Right lobe of liver (tissue), 6 donors: ENCODE measurements at regions not wholly inside any gene's neighbourhood (a gene's known extent, or its start where the extent isn't known, plus 50 kb on each side); places are given as distances from the start of the nearest gene placed in this dataset.

Experiments
- ATAC-seq, 4 donors: fragments of 200-7000 bp; cut with Tn5 transposase; one replicate each; pipeline ENCODE4 v1.9.1; 2020; ENCODE audit warnings: mild to moderate bottlenecking in 4 of 4, moderate library complexity in 4 of 4
- DNase-seq, 3 donors: peaks; one replicate each; pipeline ENCODE4 v3.0.0-alpha.2; 2020
- H3K27ac ChIP-seq, 3 donors: fragments of 200-600 bp; one replicate each; pipeline ENCODE4 v1.8.0; 2022
- H3K27me3 ChIP-seq, 2 donors: fragments of 200-600 bp; one replicate each; pipeline ENCODE4 v1.8.0; 2022
- H3K36me3 ChIP-seq, 4 donors: fragments of 200-600 bp; sonication (generic) in 1 of 4; one replicate each; pipeline versions ENCODE4 v1.5.1 to v1.8.0; 2017 to 2022; ENCODE audit warnings: control low read depth in 1 of 4
- H3K4me1 ChIP-seq, 4 donors: fragments of 200-600 bp; sonication (generic) in 1 of 4; one replicate each; pipeline versions ENCODE4 v1.5.1 to v1.8.0; 2017 to 2022; ENCODE audit warnings: control low read depth in 1 of 4
- H3K4me3 ChIP-seq, 3 donors: fragments of 200-600 bp; one replicate each; pipeline ENCODE4 v1.8.0; 2022
- H3K9me3 ChIP-seq, 4 donors: fragments of 200-600 bp; sonication (generic) in 1 of 4; one replicate each; pipeline versions ENCODE4 v1.5.1 to v1.8.0; 2017 to 2022; ENCODE audit warnings: control low read depth in 1 of 4
- CTCF ChIP-seq, 4 donors: fragments of 200-600 bp in 3 of 4; fragments of 450-650 bp in 1 of 4; IDR thresholded peaks; one replicate each; pipeline versions ENCODE4 v1.5.1 to v1.8.0; 2016 to 2022; ENCODE audit warnings: antibody characterized with exemption in 4 of 4, mild to moderate bottlenecking in 2 of 4
- POLR2A ChIP-seq: fragments of 450-650 bp; IDR thresholded peaks from one replicate; pipeline ENCODE4 v1.6.1; 2017; ENCODE audit warnings: antibody characterized with exemption, mild to moderate bottlenecking
- WGBS: methylation state at CpG from one replicate; pipeline ENCODE4 v1.1.6; 2018; ENCODE audit warnings: low coverage, low lambda C conversion rate; ENCODE audit not compliant: insufficient coverage; ENCODE audit errors: missing lambda C conversion rate; 5-methylcytosine and 5-hydroxymethylcytosine counted together
- intact Hi-C, 2 donors: fragments of 100-400 bp; cut with DNase I; formaldehyde crosslinking; loops; one replicate each; pipeline versions ENCODE4 v1.11.2 to v1.14.1; 2022
- donor health status: DM: no; HTN: yes; CAD: no.
- donor health status: DM: no; HTN: no; CAD: no.
- donor health status: DM: no; HTN: no; CAD: no.
- donor health status: DM: no; HTN: yes; CAD: no.
- donor health status: DM: no; HTN: yes; CAD: no.

GRCh38 chr6:144820270-144820669 is 535.1 kb downstream of the UTRN start:
- no peaks in the 10 kb centered on the region for H3K4me1 ChIP-seq
- H3K4me3 ChIP-seq = no peak overlapping the region
- no peaks in the 10 kb centered on the region for H3K36me3 ChIP-seq
- TF ChIP-seq POLR2A (no peak), CTCF (IDR thresholded peaks at IDR 0.05) (no peak)
- WGBS = 58% methylated on average over 1 of the region's 1 CpG
- intact Hi-C loops = no loop called here
- DNase-seq (no peak), ATAC-seq (no peak)
- no peak overlapping the region for H3K27ac ChIP-seq
- no peaks in the 10 kb centered on the region for H3K27me3 ChIP-seq
- no peaks in the 10 kb centered on the region for H3K9me3 ChIP-seq

GRCh38 chr6:144823131-144823530 is 538.0 kb downstream of the UTRN start:
- WGBS = 94% methylated on average over 1 of the region's 4 CpGs
- H3K27ac ChIP-seq = no peak overlapping the region
- H3K4me1 ChIP-seq = no peaks in the 10 kb centered on the region
- no peaks in the 10 kb centered on the region for H3K27me3 ChIP-seq
- H3K4me3 ChIP-seq = no peak overlapping the region
- TF ChIP-seq POLR2A (no peak), CTCF (IDR thresholded peaks at IDR 0.05) (no peak)
- intact Hi-C loops = no loop called here
- ATAC-seq (no peak), DNase-seq (no peak)
- H3K36me3 ChIP-seq = peaks cover 0 to 6% (median 0%) of the 10 kb centered on the region in 4 donors
- no peaks in the 10 kb centered on the region for H3K9me3 ChIP-seq

GRCh38 chr6:144824018-144824417 is 538.9 kb downstream of the UTRN start:
- Histone ChIP-seq H3K27ac (no peak overlapping the region), H3K27me3 (no peaks in the 10 kb centered on the region), H3K4me3 (no peak overlapping the region), H3K4me1 (no peaks in the 10 kb centered on the region), H3K9me3 (no peaks in the 10 kb centered on the region), H3K36me3 (peaks cover 0 to 7% (median 0%) of the 10 kb centered on the region in 4 donors)
- no peak for ATAC-seq
- intact Hi-C loops = no loop called here
- no peak for DNase-seq
- TF ChIP-seq CTCF (IDR thresholded peaks at IDR 0.05) = no peak
- TF ChIP-seq POLR2A = no peak

GRCh38 chr6:144834426-144835038 is 549.4 kb downstream of the UTRN start:
- Histone ChIP-seq H3K36me3 (peaks cover 0 to 32% (median 8%) of the 10 kb centered on the region in 4 donors), H3K4me3 (no peak overlapping the region), H3K27ac (no peak overlapping the region), H3K27me3 (no peaks in the 10 kb centered on the region), H3K9me3 (no peaks in the 10 kb centered on the region), H3K4me1 (no peaks in the 10 kb centered on the region)
- TF ChIP-seq CTCF (IDR thresholded peaks at IDR 0.05) (no peak), POLR2A (no peak)
- intact Hi-C loops = no loop called here
- WGBS = 50% methylated on average over 3 of the region's 6 CpGs
- DNase-seq (no peak), ATAC-seq (peak; percentile 47 to 74 (median 69))
